Thyroid gland (tissue), 4 donors: ENCODE measurements at regions not wholly inside any gene's neighbourhood (a gene's known extent, or its start where the extent isn't known, plus 50 kb on each side); places are given as distances from the start of the nearest gene placed in this dataset.

Source experiments
- CTCF ChIP-seq, 6 experiments: fragments of 200-600 bp in 3 of 6; fragments of 450-650 bp in 3 of 6; sonication (generic) in 3 of 6; IDR thresholded peaks; one replicate each; pipeline ENCODE4 v1.5.1; 2016 to 2019; ENCODE audit warnings: antibody characterized with exemption in 6 of 6, mild to moderate bottlenecking in 2 of 6, inconsistent platforms in 1 of 6, moderate library complexity in 1 of 6
- POLR2A ChIP-seq, 2 donors: fragments of 450-650 bp; IDR thresholded peaks; one replicate each; pipeline ENCODE4 v1.6.1; 2017; ENCODE audit warnings: antibody characterized with exemption in 2 of 2, mild to moderate bottlenecking in 2 of 2, moderate library complexity in 1 of 2

GRCh38 chr6:141874930-141875602 is 257.7 kb upstream of the GJE1 start:
- TF ChIP-seq POLR2A (IDR thresholded peaks at IDR 0.05) (no peak), CTCF (IDR thresholded peaks at IDR 0.05) (no peak)
